NCI-H128 (cell line): ENCODE measurements at regions not wholly inside any gene's neighbourhood (a gene's known extent, or its start where the extent isn't known, plus 50 kb on each side); places are given as distances from the start of the nearest gene placed in this dataset.

Experiments
- DNase-seq: peaks from one replicate; lab custom pipeline; 2025; ENCODE audit not compliant: unreplicated experiment; lab: John Stamatoyannopoulos, UW

DNA sequence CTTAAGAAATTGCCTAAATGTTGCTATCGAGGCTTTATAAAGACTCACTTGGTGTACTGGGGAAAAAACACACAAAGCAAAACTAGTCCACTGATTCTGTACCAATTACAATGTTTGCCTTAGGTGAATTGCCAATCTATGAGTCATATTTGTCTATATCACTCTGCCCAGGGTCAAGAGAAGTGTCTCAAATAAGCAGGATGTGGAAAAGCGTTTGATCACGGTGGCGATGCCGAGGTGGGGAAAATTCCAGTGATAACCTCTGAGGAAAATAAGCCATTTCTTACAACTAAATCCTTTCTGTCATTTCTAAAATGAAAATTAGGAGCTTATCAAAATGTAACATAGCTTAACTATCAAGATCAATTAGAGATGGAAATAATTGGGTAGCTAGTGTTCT is 148.6 kb upstream of the DIO3 start:
- no peak for DNase-seq

DNA sequence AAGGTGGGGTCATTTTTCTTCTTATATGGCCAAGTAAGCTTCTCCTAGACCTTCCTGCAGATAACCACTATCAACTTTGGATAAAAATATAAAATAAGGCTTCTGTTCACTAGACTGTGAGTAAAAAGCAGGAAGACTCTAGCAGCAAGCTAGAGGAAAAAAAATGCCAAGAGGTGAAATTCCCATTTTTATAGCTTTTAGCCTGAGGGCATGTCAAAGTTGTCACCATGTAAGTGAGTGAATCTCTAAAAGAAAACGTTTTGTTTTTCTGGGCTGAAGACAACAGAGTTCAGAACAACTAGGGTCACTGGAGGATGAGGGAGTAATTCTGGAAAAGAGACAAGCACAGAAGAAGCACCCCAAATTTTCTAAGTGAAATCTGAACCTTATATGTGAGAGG is 143.9 kb upstream of the DIO3 start:
- no peak for DNase-seq

DNA sequence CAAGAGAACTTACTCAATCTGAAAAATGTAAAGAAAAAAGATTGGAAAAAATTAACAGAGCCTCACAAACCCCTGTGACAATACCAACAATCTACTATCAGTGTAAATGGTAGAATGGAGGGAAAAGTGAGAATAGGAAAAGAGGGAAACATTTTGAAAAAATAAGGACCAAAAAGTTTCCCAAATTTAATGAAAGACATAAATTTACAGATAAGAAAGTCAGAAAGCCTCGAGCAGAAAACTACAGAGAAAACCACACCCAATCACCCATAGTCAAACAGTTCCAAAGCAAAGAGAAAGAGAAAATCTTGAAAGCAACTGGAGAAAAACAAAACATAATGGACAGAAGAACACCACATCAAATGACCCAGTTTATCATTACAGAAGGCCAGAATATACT is 142.7 kb upstream of the DIO3 start:
- no peak for DNase-seq

DNA sequence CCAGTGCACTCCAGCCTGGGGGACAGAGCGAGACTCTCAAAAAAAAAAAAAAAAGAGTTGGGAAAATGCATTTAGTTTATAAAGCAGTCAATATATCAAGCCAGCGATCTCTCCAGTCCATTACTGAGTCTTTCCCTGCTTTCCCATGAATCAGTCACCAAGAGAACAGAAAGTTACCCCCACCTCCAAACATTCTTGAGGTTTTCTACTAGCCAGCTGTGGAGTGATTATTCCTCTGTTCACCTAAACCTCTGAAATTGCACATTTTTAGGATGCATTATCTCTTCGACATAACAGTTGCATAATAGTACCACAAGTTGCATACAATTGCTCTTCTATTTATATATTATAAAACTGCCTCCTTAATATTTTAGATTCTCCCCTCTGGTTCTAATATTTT is 134.8 kb upstream of the DIO3 start:
- DNase-seq, result no peak

DNA sequence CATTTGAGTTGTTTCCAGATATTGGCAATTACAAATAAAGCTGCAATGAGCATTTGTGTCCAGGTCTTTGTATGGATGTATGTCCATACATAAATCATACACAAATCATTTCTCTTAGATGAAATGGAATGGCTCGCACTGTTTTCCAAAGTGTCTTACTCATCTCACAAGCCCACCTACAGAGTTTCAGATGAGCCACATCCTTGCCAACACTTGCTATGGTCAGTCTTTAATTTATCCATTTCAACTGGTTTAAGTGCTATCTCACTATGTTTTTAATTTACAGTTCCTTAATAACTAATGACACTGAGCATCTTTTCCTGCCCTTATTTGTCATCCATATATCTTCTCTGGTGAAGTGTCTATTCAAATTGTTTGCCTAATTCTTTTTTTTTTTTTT is 132.9 kb upstream of the DIO3 start:
- DNase-seq, result no peak

DNA sequence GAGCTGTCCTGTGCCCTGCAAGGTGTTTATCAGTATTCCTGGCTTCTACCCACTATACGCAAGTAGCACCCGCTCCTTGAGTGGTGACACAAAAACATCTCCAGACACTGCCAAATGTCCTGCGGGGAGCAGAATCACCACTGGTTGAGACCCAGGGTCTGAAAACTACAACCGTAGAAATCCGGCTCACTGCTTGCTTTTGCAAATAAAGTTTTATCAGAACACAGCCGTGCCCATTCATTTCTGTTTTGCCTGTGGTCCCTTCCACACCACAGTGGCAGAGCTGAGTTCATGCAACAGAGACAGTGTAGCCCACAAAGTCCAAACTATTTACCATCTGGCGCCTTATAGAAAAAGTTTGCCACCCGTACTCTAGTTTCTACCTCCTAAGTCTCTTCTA is 125.7 kb upstream of the DIO3 start:
- no peak for DNase-seq

DNA sequence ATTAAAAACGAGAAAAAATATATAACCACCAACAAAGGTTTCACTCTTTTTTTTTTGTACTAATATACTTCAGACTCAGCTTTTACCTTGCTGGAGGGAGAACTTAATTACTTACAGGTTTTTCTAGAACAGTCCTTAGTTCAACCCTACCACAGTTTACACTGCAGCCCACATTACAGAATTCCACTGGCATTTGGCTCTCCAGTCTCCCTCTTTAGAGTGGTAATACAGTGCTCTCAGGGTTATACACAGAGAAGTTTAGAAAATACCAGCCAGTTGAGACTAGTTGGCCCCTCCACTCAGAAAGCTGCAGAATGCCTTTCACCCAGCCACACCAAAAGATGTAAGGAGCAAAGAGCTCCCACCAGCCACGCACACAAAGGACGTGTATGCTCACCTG is 122.3 kb upstream of the DIO3 start:
- no peak for DNase-seq

DNA sequence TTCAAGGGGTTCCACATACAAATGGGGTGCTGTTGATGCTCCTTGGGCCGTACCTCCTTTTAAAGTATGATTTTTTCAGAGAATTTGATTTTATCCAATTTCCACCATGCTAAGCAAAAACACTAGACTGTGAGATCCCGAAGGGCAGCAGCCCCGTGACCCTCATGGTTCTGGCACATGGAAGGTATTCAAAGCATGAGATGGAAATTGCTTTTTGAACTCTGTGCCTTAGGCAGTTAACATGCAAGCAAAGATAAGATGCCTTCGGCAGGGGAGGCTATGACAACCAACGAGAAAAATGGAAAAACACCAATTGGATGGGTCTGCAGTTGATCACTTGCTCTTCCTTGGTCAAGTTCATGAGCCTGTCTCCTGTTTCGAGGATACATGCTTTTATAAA is 120.8 kb upstream of the DIO3 start:
- DNase-seq, result no peak

DNA sequence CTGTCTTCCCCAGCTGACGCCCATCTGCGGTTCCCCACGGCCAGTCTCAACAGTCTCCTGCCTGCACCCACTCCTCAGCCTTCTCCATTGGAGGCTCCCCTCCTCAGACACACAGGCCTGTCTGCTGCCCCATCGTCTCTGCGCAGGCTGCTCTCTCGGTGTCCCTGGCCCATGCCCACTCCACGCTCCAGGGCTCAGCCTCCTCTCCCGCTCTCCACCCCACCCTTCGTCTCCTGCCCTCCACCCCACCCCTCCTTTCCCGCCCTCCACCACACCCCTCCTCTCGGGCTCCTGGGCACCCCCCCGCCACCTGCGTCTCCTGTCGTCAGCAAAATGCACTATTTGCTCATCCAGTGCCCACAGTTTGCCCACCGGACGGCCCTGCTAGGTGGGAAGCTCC is 119.6 kb upstream of the DIO3 start:
- no peak for DNase-seq

DNA sequence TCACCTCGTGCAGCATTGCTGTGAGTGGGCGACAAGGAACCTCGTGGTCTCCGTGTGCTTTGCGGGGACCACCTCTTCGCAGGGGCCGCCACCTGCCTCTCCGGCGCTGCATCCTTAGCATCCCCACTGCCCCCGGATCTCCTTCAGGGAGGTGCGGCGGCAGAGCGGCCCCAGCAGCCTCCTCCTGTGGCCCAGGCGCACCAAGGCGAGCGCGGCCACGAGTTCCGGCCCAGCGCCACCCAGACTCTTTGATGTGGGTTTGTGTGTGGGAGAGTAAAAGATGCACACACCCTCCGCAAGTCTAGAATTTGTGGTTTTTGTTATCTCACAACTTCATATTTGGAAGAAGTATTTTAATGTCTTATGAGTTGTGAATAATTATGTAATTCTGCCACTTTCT is 118.8 kb upstream of the DIO3 start:
- DNase-seq, result no peak

DNA sequence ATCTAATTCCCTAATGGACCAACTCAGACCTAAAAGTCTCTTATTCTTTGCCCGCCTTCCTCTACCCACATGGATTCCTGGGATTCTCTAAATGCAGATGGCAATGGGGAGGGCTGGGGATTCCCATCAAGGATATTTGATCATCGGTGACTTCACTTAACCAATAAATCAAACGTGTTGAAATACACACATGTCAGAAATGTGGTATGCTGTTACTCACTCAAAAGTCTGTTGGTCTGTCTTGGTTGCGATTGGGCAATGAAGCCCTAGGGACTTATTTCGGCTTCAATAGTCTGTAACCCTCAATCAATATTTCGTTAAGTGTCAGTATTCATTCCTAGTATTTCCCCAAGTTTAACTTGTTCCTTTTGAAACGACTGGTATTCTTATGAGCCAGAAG is 117.2 kb upstream of the DIO3 start:
- no peak for DNase-seq

DNA sequence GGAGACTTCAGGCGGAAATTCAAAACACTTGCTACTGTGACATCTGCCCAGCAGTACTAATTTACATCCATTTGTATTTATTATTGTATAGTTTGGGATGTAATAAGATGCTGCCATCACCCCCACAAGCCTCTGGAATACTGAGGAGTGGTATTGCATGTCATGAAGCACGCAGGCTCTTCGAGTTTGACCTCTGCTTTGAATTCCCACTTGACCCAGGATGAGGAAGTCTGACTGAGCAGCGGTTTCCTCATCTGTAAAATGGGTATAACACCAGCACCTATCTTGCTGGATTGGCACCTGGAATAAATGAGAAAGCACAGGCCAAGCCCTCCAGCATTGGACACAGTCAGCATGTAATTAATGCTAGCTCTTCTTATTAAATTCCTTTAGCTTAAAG is 116.0 kb upstream of the DIO3 start:
- no peak for DNase-seq

DNA sequence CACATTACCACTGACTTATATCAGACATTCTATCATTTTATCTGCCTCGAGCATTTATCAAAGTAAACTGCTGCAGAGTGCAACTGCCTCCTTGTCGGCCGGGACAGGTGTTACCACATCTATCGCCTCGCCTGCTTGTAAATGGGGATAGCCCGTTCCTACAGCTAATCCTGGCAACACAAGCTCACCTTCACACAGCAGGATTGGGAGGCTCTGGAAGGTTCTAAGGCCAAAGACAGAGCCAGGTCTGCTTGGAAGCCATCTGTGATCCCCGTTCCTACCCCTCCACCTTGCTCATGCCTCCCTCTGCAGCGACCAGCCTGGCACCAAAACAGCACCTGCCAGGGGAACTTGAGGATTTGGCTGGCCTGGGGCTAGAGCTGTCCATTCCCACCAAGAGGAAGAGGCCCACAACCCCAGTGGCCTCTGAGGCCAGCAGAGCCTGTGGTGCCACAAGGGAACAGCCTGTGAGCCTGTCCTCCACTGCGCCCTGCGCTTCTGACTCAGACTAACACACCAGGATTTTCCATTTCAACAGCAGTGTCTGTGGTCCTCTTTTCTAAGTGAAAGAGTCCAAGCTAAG is 114.8 kb upstream of the DIO3 start:
- no peak for DNase-seq

DNA sequence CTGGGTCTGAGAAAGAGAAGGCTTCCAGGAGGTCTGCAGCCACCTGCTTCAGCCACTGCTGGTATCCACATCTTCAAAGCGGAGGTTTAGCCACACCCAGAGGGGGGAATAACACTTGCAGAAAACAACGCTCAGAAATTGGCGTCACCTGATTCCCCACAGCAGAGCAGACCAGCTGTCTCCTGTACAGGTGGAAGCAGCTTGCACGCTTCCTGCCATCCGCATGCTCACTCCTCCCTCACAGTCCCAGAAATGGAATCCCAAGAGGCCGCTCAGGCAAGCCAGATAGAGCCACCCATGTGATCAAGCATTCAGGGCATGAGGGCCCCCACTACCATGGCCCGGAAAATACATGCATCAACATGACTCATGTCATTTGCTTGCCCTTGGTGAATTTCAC is 112.2 kb upstream of the DIO3 start:
- DNase-seq, result no peak

DNA sequence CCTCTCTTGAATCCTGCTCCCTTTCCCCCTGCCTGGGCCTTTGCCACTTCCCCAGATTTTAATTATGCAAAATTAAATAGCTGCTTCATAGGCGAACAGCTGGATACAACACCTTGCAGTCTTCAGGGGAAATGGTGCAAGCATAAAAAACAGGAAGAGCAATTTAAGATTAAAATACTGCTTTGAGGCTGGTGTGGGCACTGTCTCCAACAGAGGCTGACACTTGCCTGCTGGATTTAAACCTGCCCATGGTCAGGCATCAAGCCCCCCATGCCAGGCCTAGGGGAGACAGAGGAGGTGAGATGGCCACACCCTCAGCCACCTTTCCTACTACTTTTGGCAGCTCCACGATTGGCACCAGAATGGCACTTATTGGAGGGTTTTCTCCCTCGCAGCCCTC is 110.1 kb upstream of the DIO3 start:
- no peak for DNase-seq

DNA sequence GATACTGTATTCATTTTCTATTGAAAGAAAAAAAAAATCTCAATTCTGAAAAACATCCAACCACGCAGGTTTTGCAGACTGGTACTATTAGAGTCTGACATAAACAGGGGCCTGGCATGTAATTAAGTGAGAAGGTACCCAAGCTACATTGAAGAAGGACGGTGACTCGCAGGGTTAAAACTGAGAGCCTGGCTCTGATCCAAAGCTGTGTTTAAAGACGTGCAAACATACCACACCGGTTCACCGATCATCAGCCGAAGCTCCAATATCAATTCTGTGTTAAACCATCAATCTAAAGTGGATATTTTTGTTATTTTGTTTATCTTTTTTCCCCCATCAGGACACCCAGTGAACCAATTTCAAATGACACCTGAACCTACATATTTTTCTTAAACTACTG is 108.1 kb upstream of the DIO3 start:
- DNase-seq, result no peak

DNA sequence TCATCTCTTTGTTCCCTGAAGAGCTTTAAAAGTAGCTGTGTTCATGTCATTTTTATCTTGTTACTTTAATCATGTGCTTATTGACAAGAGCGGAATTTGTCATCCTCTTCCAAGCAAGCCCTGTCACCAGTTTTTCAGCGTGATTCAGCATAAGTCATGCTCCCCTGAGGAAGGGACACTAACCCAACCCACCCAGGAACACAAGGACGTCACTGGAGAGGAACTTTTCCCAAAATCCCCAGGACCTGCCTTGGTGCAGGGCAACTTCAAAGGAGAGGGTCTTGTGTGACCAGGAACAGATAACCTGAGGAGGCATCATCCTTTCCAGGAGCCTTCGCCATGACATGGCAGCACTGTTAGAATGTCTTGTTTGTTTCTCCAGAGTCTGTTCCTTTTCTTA is 107.1 kb upstream of the DIO3 start:
- no peak for DNase-seq

DNA sequence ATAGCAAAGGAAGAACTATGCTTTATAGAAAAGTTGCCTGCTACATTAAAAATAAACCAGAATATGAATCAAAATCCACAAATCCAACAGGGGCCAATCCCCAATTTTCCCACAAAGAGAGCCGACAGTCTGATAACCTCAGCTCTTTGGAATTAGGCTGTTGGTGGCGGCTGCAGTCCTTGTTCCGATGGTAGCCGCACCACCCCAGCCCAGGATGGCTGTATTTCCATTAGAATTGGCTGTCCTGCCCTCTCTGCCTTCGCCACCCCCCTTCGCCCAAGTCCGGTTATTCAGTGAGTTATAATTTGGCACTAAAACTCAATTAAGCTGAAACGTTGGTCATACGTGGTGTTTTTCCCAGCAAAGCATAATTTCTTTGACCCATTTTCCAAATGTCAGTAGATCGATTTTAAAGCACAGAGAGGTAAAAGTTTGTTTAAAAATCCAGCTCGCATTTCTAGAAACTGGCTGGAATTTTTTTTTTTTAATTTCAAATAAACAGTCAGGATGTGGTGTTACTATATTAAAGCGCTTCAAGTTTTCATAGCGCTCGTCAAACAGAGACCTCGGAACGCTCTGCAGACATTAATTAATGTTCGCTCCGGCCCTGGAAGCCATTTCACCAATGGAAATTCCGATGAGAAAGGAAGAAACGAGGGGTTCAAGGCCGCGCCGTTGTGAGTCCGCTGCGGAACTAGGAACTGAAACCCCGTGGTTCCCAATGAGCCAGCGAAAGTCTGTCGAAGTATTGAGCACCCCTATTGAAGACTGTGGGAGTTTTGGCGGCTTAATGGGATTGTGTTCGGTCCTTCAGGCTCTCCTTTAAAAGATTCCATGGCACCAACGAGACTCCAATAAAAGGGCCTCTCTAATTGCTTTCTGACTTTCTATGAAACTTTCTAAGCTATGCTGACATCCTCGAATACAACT is 104.8 kb upstream of the DIO3 start:
- no peak for DNase-seq

DNA sequence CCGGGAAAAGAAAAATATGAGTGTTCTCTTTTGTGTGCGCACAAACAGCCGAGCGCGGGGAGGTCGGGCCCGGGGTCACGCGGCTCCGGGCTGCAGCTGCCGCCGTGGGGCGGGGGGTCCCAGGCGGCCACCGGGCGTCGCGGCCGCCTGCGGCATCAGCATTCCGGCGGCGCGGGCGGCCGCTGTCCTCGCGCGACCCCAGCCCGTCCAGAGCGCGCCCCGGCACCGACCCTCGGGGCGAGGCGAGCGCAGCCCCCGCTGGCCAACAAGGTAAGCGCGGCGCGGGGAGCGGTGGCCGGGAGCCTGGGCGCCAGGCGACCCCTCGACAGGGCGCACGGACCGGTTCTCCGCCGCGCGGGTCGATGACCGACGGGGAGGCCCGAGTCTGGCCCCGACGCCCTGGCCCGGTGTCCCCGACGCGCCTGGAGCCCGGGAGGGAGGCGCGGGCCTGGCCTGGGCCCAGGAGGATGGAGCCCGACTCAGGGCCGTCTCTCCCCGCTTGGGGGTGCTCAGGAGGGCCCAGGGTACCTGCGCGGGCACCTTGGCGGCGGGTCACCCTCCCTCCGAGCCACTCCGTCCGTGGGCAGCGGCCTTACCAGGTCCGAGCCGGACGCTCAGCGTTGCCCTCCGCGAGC is 103.9 kb upstream of the DIO3 start:
- no peak for DNase-seq

DNA sequence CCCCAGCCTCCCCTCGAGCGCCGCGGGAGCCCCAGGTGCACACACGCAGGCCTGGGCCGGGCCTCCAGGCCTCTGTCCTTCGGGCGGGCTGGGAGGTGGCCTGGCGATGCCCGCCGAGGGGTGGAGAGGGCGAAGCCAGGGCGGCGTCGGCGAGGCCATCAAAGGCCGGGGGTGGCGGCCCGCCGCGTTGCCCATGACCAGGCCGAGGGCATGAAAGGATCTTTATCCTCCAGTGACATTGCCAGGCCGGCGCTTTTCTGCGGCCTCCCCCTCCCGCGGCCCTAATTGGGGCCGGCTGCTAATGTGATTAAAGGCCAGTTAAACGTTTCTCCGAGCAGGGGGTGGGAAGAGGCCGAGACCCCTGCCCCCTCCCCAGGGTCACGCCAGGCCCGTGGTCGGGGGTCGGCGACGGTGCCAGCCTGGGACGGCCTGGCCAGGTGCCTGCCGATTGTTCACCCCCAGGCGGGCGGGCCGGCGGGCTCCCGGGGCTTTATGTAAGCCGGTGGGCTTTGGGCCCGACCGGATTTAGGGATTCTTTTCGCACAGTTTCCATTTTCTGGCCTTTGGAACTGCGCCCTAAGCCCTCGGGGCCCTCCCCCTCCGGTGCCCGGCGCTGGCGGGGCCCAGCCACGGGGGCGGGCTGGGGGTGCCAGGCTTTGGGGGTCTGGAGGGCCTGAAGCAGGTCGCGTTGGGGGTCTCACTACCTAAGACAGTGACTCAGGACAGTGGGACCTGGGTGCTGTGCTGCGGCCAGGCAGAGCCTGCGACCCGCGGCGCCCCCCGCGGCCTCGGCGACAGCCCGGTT is 103.2 kb upstream of the DIO3 start:
- no peak for DNase-seq

DNA sequence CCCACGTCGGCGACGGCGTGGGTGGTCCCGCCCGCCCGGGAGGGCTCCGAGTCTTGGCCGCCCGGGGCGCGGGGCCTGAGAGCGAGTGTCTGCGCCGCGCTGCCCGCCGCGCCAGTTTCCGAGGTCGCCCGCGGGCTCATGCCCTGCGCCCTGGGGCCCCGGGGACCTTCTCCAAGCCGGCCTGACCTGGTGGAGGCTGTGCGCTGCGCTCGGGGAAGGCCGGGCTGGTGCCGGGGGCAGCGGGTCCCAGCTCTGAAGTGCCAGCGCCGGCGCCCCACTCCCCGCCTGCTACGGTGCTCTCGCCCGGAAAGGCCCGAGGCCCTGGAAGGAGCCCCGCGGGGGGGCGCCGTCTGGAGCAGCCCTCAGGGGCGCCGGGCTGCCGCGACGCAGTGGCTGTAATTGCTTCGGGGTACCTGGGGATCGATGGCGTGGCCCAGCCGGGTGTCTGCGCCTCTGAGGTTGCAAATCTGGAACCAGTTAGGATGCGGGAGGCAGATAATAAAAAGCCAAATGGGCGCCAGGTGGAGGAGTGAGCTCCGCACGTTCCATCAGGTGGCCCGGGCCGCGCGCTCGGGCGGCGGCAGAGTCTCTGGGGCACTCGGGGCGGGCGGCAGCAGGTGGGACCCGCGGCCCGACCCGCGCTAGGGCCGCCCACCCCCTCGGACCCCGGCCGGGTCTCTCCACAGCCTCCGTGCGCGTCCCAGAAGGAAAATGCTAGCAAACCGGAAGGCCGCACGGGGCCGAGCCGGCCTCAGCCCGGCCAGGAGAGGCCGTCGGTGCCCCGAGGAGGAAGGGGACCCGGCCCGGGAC is 102.3 kb upstream of the DIO3 start:
- no peak for DNase-seq
